AG09319 (cell line): ENCODE measurements at regions not wholly inside any gene's neighbourhood (a gene's known extent, or its start where the extent isn't known, plus 50 kb on each side); places are given as distances from the start of the nearest gene placed in this dataset.
"Not testable (repeated sequence)": the region's sequence is repeated elsewhere in the genome, so short reads cannot be mapped to it uniquely, and the experiment has no call there.

ENCODE experiments used
- DNase-seq: peaks from one replicate; pipeline ENCODE4 v3.0.0-alpha.2; 2010; ENCODE audit warnings: low read depth; ENCODE audit errors: extremely low read depth
- CTCF ChIP-seq: IDR thresholded peaks from 2 replicates; pipeline ENCODE4 v1.5.1; 2011; ENCODE audit warnings: low read depth, mild to moderate bottlenecking, inconsistent platforms, low read length, moderate library complexity

GRCh38 chr22:27609451-27609888 lies 192.1 kb downstream of the MN1 start:
- TF ChIP-seq CTCF, result no peak
- no peak for DNase-seq

GRCh38 chr22:27610164-27610563 lies 191.4 kb downstream of the MN1 start:
- not testable (repeated sequence) for DNase-seq

GRCh38 chr22:27610863-27611786 lies 190.4 kb downstream of the MN1 start:
- no peak for TF ChIP-seq CTCF

GRCh38 chr22:27612115-27612514 lies 189.4 kb downstream of the MN1 start:
- no peak for TF ChIP-seq CTCF
- no peak for DNase-seq

More at GRCh38 chr22:27610863-27611786, 190.4 kb downstream of the MN1 start:
- DNase-seq, result no peak

GRCh38 chr22:27613099-27614005 lies 188.2 kb downstream of the MN1 start:
- no peak for DNase-seq
- TF ChIP-seq CTCF, result no peak

GRCh38 chr22:27614006-27614649 lies 187.4 kb downstream of the MN1 start:
- TF ChIP-seq CTCF, result no peak

GRCh38 chr22:27614650-27615007 lies 186.9 kb downstream of the MN1 start:
- TF ChIP-seq CTCF, result no peak
- DNase-seq, result no peak

More at GRCh38 chr22:27614006-27614649, 187.4 kb downstream of the MN1 start:
- no peak for DNase-seq
